ENCODE measurements at regions not wholly inside any gene's neighbourhood (a gene's known extent, or its start where the extent isn't known, plus 50 kb on each side); places are given as distances from the start of the nearest gene placed in this dataset.

DNA sequence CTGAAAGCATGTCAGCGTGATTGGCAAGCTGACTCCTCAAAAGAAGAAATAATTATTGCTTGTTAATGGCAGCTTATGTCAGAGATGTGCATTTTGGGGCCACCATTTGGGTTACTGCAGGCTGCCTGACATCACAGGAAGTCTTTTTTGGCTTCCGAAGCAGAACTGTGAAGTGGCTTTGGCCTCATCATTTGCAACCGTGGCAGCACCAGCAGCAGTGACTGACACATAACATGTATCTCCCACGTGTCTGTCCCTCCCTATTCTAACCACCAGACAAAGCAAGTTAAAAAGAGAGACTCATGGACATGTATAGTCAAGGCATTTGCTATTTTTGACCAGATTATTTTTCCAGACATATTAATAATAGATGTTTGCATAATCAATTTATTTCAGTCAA, 488.7 kb upstream of the ACVR2A start:
- Mint-ChIP-seq H3K9me3 (no peaks in the 10 kb centered on the region), H3K27ac (no peak overlapping the region)

DNA sequence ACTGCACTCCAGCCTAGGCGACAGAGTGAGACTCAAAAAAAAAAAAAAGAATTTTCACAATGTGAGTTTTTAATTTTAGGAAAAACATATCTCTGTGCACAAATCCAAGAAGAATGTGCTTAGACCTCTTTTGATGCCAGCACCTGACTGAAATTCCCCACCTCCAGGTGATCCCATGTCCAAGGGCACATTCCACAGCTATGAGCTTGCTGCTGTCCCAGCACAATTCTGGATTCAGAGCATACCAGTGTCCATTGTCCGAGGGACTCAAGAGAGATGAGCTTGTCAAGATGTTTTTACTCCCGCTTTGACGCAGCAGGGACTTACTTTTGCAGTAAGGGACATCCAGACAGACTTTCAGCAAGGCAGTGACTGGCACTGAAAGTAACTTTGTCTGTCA, 489.1 kb upstream of the ACVR2A start:
- Mint-ChIP-seq H3K36me3 (peaks cover 3% of the 10 kb centered on the region), H3K27me3 (no peaks in the 10 kb centered on the region), H3K9me3 (no peaks in the 10 kb centered on the region), H3K4me1 (no peaks in the 10 kb centered on the region), H3K4me3 (no peak overlapping the region), H3K27ac (no peak overlapping the region)

More for the DNA sequence above, 488.7 kb upstream of the ACVR2A start:
- Mint-ChIP-seq H3K36me3 (peaks cover 3% of the 10 kb centered on the region), H3K27me3 (no peaks in the 10 kb centered on the region), H3K4me3 (no peak overlapping the region), H3K4me1 (no peaks in the 10 kb centered on the region)

DNA sequence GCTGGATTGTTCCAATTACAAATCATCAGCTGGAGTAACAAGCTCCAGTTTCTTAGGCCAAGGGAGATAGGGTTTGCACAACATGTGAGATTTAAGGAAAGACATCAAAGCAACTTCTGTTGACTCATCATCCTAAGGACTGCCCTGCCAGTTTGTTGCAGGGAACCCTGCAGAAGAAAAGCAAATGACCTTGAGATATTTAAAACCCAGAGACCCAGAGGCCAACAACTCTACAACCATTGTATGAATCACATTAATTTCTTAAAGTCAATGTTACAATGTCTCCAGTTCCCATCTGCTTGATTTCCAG, 491.8 kb upstream of the ACVR2A start:
- Mint-ChIP-seq H3K36me3 (peaks cover 3% of the 10 kb centered on the region), H3K4me1 (no peaks in the 10 kb centered on the region), H3K27ac (no peak overlapping the region), H3K9me3 (no peaks in the 10 kb centered on the region), H3K27me3 (no peaks in the 10 kb centered on the region), H3K4me3 (no peak overlapping the region)

DNA sequence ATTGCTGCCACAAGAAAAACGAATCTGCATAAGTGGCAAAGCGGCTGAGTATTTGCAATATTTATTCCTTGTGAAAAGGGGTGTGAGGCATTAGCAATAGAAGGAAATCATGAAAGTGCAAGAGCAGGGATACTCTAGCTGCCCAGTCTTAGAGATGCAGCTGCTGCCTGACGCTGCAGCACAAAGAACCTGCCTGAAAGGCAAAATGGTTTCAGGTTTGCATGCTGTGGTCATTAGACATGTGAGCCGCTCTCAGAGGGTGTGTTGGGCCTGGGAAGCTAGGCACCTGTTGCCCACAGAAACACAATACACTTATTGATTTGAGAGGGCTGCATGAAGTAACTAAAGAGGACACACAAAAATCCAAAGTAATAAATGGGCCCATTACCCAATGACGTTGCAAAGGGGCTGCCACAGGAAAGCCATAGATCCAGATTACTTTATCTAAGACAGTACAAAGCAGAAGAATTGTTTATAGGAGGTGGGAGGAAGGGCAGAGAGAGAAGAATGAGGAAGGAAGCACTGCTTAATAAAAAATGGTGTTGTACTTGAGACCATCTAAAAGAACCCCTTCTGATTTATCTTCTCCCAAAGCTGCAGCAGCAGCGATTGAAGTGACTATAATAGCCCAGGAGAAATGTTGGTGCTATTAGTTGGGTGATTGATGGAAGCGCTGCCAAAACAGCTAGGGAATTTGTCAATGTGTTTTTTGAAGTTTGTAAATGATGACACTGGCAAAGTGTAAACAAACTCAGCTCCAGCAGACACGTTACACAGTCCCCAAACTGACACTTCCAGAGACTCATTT, 492.4 kb upstream of the ACVR2A start:
- Mint-ChIP-seq H3K36me3 (no peaks in the 10 kb centered on the region), H3K4me1 (no peaks in the 10 kb centered on the region), H3K9me3 (no peaks in the 10 kb centered on the region), H3K27me3 (no peaks in the 10 kb centered on the region), H3K27ac (no peak overlapping the region), H3K4me3 (no peak overlapping the region)

DNA sequence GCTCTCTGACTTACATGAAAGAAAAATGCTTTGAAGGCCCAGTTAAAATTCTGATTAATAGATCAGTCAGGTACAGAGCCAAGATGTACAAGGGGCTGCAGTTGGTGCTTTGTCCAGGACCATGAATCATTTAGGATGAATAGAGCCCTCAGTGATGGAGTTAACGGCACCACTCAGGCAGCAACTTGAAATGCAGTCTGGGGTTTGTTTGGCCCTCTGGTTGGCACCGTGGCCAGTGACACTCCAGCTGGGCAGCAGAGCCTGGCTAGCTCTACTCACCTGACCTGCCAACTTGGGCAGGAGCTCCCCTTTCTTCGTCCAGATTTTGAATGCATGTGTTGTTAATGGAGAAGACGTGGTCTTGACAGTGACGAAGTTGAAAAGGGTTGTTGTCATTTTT, 493.0 kb upstream of the ACVR2A start:
- no peak overlapping the region for H3K27ac Mint-ChIP-seq
- H3K36me3 Mint-ChIP-seq = no peaks in the 10 kb centered on the region
- H3K4me1 Mint-ChIP-seq = no peaks in the 10 kb centered on the region
- H3K9me3 Mint-ChIP-seq = no peaks in the 10 kb centered on the region
- H3K4me3 Mint-ChIP-seq = no peak overlapping the region
- H3K27me3 Mint-ChIP-seq = no peaks in the 10 kb centered on the region

DNA sequence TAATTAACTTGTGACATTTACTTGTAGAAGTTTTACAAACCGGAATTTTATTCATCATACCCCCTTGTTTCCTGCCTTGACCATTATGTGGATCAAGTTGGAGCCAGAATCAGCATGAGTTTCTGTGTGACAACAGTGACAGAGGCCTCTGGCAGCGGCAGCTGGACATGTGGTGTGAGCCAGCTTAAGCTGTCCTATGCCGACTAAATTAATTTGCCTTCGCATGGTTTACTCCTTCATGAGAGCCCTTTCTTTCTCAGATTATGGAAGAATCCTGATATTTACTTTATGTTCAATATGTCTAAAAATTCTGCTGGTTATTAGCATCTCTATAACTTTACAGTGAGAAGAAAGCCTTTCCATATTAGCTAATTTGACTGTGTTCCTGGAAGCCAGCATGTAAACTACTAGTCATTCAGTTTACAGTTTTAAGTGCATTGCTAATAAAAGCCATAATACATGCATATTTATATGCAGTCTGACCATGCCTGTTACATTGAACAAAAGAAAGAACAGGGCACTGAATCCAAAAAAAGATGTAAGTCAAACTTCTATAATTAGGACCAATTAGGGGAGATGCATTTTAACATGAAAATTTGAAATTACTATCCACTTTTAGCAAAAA, 495.8 kb upstream of the ACVR2A start:
- no peaks in the 10 kb centered on the region for H3K36me3 Mint-ChIP-seq
- no peaks in the 10 kb centered on the region for H3K27me3 Mint-ChIP-seq
- no peak overlapping the region for H3K27ac Mint-ChIP-seq
- no peaks in the 10 kb centered on the region for H3K4me1 Mint-ChIP-seq
- no peak overlapping the region for H3K4me3 Mint-ChIP-seq
- peaks cover 2 to 7% (median 4%) of the 10 kb centered on the region in 3 donors for H3K9me3 Mint-ChIP-seq

DNA sequence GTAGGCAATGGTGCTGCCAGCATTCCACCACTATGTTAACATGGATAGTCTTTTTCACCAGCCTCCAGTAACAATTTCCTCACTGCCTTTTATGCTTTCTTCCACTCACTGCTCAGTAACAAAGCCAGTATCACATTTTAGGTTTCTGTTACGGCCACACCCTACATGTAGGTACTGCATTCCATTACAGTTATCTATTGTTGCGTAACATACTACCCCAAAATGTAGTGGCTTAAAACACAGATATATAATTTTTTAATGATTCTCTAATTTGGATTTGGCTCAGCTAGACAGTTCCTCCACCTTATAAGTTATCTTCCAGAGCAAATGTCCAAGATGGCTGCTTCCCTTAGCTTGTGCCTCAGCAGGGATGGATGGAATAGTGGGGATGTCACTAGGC, 498.7 kb upstream of the ACVR2A start:
- H3K4me1 Mint-ChIP-seq = no peaks in the 10 kb centered on the region
- no peak overlapping the region for H3K4me3 Mint-ChIP-seq
- peaks cover 2 to 11% (median 4%) of the 10 kb centered on the region in 3 donors for H3K9me3 Mint-ChIP-seq
- H3K27ac Mint-ChIP-seq = no peak overlapping the region
- H3K27me3 Mint-ChIP-seq = no peaks in the 10 kb centered on the region
- H3K36me3 Mint-ChIP-seq = no peaks in the 10 kb centered on the region

DNA sequence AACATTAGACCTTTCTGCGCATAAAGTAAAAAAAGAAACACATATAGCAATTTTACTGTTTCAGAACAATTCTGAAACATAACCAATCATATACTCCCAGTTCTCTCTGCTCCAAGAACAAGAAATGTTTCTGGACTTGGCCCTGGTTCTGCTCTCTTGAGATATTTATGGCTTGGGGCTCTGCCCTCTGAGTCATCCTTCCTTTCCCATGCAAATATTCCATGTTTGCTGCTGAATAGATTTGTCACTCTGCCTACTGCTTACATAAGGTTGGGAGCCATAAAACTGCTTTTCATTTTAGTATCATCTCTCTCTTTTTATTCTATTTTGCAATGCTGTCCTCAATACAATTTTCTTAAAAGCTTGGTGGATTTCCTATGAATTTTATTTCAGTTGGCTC, 499.6 kb upstream of the ACVR2A start:
- Mint-ChIP-seq H3K9me3 (peaks cover 2 to 11% (median 4%) of the 10 kb centered on the region in 3 donors), H3K27ac (no peak overlapping the region), H3K4me1 (no peaks in the 10 kb centered on the region), H3K27me3 (no peaks in the 10 kb centered on the region), H3K36me3 (no peaks in the 10 kb centered on the region), H3K4me3 (no peak overlapping the region)

DNA sequence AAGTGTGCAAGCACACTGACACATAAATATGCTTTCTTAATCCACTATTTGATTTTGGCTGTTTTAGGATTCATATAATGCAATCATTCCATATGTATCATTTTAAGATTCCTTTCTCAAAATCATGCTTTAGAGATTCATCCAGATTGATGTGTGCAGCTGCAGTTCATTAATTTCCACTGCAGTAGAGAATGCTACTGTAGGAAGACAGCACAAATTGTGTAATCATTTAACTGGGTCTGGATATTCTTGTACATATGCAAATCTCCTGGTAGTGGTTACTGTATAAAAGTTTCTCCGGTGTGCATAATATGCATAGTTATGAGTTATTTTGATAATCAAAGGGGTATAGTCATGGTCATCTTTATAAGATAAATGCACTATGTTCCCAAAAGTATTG, 502.5 kb upstream of the ACVR2A start:
- Mint-ChIP-seq H3K9me3 (peaks cover 2 to 11% (median 4%) of the 10 kb centered on the region in 3 donors), H3K27ac (no peak overlapping the region), H3K36me3 (no peaks in the 10 kb centered on the region), H3K4me3 (no peak overlapping the region), H3K4me1 (no peaks in the 10 kb centered on the region), H3K27me3 (peaks cover 1% of the 10 kb centered on the region)

DNA sequence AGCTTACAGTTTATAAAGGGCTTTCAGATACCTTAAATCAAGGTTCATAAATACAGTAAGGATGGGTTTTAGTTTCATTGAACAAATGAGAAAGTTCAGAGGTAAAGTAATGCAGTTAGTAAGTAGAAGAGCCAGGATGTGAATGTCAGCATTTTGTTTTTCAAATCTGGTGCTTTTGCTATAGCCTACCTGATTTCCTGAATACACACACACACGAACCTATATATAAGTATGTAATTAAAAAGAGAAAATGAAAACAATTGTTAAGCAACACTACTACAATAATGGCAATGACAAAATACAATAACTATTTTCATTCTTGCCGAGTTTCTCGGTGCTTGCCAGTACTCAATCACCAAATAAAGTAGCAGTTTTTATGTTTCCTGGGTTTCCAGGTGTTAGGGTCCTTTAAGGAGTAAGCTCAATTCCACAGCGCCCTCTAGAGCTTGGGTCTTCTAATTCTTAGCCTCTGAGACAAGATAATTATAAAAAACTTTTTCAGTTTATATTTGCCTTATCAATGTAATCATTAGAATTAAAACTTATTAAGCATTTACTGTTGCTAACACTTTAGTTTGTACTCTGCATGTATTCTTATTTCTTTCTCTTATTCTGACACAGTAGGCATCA, 512.9 kb upstream of the ACVR2A start:
- Mint-ChIP-seq H3K9me3 (peaks cover 0 to 1% (median 0%) of the 10 kb centered on the region in 3 donors), H3K4me1 (peaks cover 3 to 6% (median 5%) of the 10 kb centered on the region in 3 donors), H3K36me3 (peaks cover 2% of the 10 kb centered on the region), H3K27me3 (no peaks in the 10 kb centered on the region), H3K27ac (no peak overlapping the region), H3K4me3 (no peak overlapping the region)

DNA sequence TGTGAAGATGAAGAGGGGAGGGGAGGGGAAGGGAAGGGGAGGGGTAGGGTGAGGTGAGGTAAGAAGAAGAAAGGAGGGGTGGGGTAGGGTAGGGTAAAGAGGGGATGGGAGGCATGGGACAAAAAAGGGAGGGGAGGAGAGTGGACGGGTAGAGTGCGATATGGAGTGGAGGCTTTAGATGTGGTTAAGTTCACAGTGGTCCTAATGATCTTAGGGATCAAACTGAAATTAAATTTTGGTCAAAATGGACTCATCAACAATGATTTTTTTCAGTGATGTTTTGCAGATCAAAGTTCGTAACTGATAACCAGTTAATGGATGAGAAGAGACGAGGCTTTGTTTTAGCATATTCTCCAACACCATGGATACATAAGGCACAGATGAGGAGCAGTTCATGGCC, 513.9 kb upstream of the ACVR2A start:
- Mint-ChIP-seq H3K4me1 (peaks cover 5 to 7% (median 5%) of the 10 kb centered on the region in 3 donors), H3K36me3 (peaks cover 2% of the 10 kb centered on the region), H3K27ac (no peak overlapping the region), H3K27me3 (no peaks in the 10 kb centered on the region), H3K4me3 (no peak overlapping the region), H3K9me3 (no peaks in the 10 kb centered on the region)

DNA sequence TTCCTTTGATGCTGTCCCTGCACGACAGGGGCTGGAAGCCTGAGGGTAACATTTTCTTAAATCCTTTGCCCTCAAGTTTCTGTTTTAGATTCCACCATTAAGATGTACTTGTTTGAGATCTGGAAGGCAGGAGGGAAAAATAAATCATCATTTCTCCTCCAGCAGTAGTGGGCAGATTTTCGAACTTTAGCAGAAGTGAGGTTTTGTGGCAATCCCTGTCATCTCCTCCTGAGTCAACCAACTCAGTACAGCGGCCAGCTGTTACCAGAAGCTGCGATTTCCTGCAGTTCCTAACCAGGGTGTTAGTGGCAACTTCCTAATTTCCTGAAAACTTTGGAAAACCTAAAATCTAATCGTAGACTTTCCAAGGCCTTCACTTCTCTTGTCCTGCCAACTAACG, 517.2 kb upstream of the ACVR2A start:
- H3K4me3 Mint-ChIP-seq = peak overlapping the region in 3 of 4 donors; percentile 19 to 86 (median 42)
- H3K27me3 Mint-ChIP-seq = no peaks in the 10 kb centered on the region
- H3K9me3 Mint-ChIP-seq = peaks cover 0 to 2% (median 0%) of the 10 kb centered on the region in 3 donors
- peaks cover 5 to 7% (median 5%) of the 10 kb centered on the region in 3 donors for H3K4me1 Mint-ChIP-seq
- peaks cover 5% of the 10 kb centered on the region for H3K36me3 Mint-ChIP-seq
- H3K27ac Mint-ChIP-seq = no peak overlapping the region

DNA sequence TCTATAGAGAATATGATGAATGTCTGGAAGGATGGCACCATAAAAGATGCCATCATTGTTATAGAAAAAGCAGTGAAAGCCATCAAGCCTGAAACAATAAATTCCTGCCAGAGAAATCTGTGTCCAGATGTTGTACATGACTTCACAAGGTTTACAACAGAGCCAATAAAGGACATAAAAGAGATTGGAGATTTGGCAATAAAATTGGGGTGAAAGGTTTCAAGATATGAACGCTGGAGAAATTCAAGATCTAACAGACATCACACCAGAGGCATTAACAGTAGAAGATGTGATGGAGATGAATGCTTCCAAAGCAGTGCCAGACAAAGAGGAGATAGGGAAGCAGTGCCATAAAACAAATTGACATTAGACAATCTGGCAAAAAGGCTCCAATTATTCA, 518.8 kb upstream of the ACVR2A start:
- no peak overlapping the region for H3K27ac Mint-ChIP-seq
- H3K4me3 Mint-ChIP-seq = no peak overlapping the region
- H3K9me3 Mint-ChIP-seq = peaks cover 0 to 6% (median 2%) of the 10 kb centered on the region in 3 donors
- H3K27me3 Mint-ChIP-seq = no peaks in the 10 kb centered on the region
- peaks cover 5% of the 10 kb centered on the region for H3K36me3 Mint-ChIP-seq
- H3K4me1 Mint-ChIP-seq = peaks cover 5 to 7% (median 5%) of the 10 kb centered on the region in 3 donors

DNA sequence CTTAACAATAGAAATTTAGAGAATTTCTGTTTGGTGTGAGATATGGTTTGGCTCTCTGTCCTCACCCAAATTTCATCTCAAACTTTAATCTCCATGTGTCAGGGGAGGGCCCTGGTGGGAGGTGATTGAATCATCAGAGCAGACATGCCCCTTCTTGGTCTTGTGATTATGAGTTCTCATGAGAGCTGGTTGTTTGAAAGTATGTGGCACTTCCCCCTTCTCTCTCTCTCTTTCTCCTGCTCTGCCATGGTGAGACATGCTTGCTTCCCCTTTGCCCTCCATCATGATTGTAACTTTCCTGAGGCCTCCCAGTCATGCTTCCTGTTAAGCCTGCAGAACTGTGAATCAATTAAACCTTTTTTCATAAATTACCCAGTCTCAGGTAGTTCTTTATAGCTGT, 524.7 kb upstream of the ACVR2A start:
- no peak overlapping the region for H3K27ac Mint-ChIP-seq
- no peak overlapping the region for H3K4me3 Mint-ChIP-seq

DNA sequence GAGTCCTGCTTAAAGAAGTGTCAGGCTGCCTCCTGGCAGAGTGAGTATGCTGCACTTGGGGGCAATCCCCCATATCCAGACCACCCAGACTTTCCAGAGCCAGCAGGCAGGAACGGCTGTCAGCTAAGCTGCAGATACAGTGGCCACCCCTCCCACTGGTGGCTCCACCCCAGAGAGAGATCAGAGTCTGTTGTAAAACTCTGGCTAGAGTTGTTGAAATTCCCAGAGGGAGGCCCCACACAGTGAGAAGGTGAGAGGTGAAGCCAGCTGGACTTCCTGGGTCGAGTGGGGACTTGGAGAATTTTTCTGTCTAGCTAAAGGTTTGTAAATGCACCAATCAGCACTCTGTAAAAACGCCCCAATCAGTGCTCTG, 533.8 kb upstream of the ACVR2A start:
- peaks cover 0 to under 1% (median 0%) of the 10 kb centered on the region in 3 donors for H3K9me3 Mint-ChIP-seq
- H3K27ac Mint-ChIP-seq = no peak overlapping the region
- peaks cover 2% of the 10 kb centered on the region for H3K36me3 Mint-ChIP-seq
- H3K4me1 Mint-ChIP-seq = no peaks in the 10 kb centered on the region
- H3K4me3 Mint-ChIP-seq = no peak overlapping the region
- no peaks in the 10 kb centered on the region for H3K27me3 Mint-ChIP-seq

More for the DNA sequence above, 524.7 kb upstream of the ACVR2A start:
- Mint-ChIP-seq H3K27me3 (no peaks in the 10 kb centered on the region), H3K9me3 (peaks cover 5 to 16% (median 10%) of the 10 kb centered on the region in 3 donors), H3K4me1 (no peaks in the 10 kb centered on the region), H3K36me3 (peaks cover 12% of the 10 kb centered on the region)
